Body of pancreas (tissue), 4 donors: ENCODE measurements at regions not wholly inside any gene's neighbourhood (a gene's known extent, or its start where the extent isn't known, plus 50 kb on each side); places are given as distances from the start of the nearest gene placed in this dataset.

Source experiments
- ATAC-seq: fragments of 150-250 bp; one replicate; pipeline ENCODE4 v1.9.1; 2016
- DNase-seq, 4 donors: peaks; one replicate each; pipeline ENCODE4 v3.0.0-alpha.2; 2019
- H3K27ac ChIP-seq, 4 donors: fragments of 200-600 bp; sonication (generic); 1 replicate in 3 of 4; 2 replicates in 1 of 4; pipeline versions ENCODE4 v1.5.1 to v1.6.1; 2016 to 2019; ENCODE audit warnings: mild to moderate bottlenecking in 1 of 4, mixed read lengths in 1 of 4, moderate library complexity in 1 of 4
- H3K27me3 ChIP-seq, 2 donors: fragments of 200-600 bp; sonication (generic); one replicate each; pipeline ENCODE4 v1.6.0; 2016; ENCODE audit warnings: mild to moderate bottlenecking in 1 of 2
- H3K36me3 ChIP-seq, 2 donors: fragments of 200-600 bp; sonication (generic); replicated peaks in 1 of 2; 2 replicates each; pipeline ENCODE4 v1.5.1; 2016; ENCODE audit warnings: low read depth in 2 of 2; ENCODE audit not compliant: insufficient read depth in 1 of 2
- H3K4me1 ChIP-seq: fragments of 200-600 bp; sonication (generic); one replicate; pipeline ENCODE4 v1.6.0; 2016
- H3K4me3 ChIP-seq, 2 donors: fragments of 200-600 bp; sonication (generic); 1 replicate in 1 of 2; 2 replicates in 1 of 2; pipeline ENCODE4 v1.5.1; 2016 to 2019
- H3K9me3 ChIP-seq, 3 donors: fragments of 200-600 bp; sonication (generic); 1 replicate in 2 of 3; 2 replicates in 1 of 3; pipeline ENCODE4 v1.5.1; 2016
- POLR2A ChIP-seq, 3 donors: fragments of 450-650 bp; IDR thresholded peaks; one replicate each; pipeline ENCODE4 v1.6.1; 2016; ENCODE audit warnings: antibody characterized with exemption in 3 of 3, mild to moderate bottlenecking in 2 of 3
- WGBS, 2 donors: methylation state at CpG; one replicate each; pipeline ENCODE4 v1.1.5; 2017; 5-methylcytosine and 5-hydroxymethylcytosine counted together
- intact Hi-C: fragments of 100-400 bp; cut with DNase I; formaldehyde crosslinking; loops from one replicate; pipeline ENCODE4 v1.15.1; 2023
- TF ChIP-seq, protein P1 (sequence below), 7 experiments: fragments of 450-650 bp in 4 of 7; fragments of 200-600 bp in 3 of 7; sonication (generic) in 3 of 7; IDR thresholded peaks; one replicate each; pipeline ENCODE4 v1.5.1; 2016 to 2019; ENCODE audit warnings: antibody characterized with exemption in 7 of 7

DNA sequence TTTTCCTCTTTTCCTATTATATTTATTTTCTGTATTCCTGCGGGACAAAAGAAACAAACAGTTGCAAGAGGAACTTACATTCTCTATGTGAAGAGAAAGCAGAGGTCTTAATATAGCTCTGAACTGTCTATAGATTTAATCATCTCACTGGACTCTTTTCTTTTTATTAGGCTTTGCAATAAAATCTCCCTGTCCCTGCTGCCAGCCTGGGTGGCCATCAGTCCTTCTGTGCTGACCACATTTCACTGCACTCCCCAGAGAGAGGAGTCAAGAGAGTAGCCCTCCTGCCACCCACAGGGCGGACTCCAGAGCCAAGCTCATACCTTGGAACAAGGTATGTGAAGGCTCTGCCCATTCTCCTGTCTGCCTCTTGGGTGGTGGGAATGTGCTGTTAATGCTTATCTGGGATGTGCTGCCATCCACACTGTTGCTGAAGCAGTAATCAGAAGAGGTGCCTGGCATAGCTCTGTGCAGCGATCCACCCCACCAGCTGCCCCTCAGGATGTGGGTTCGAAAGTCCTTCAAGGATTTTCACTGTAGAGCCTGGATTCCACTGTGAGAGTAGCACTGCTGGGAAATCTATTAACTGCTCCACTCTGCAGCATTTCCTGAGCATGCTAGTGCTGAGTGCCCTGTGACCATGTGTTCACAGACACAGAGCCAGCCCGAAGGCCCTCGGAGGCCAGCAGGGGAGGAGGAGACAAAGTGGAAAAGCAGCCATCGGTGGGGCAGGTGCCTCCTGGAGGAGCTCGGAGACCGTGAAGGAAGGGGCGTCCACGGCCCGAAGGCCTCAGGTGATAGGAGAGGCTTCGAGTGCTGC lies 334.6 kb downstream of the MED10 start:
- ATAC-seq (no peak), DNase-seq (no peak)
- H3K27me3 ChIP-seq = peaks cover 0 to 3% of the 10 kb centered on the region in 2 donors
- H3K36me3 ChIP-seq = no peaks in the 10 kb centered on the region
- no peaks in the 10 kb centered on the region for H3K4me1 ChIP-seq
- no peak overlapping the region for H3K4me3 ChIP-seq
- WGBS, 2 donors = 62 to 66% methylated on average over 12 to 13 of the region's 13 CpGs
- H3K27ac ChIP-seq = no peak overlapping the region
- intact Hi-C loops = no loop called here
- TF ChIP-seq, protein P1, sequence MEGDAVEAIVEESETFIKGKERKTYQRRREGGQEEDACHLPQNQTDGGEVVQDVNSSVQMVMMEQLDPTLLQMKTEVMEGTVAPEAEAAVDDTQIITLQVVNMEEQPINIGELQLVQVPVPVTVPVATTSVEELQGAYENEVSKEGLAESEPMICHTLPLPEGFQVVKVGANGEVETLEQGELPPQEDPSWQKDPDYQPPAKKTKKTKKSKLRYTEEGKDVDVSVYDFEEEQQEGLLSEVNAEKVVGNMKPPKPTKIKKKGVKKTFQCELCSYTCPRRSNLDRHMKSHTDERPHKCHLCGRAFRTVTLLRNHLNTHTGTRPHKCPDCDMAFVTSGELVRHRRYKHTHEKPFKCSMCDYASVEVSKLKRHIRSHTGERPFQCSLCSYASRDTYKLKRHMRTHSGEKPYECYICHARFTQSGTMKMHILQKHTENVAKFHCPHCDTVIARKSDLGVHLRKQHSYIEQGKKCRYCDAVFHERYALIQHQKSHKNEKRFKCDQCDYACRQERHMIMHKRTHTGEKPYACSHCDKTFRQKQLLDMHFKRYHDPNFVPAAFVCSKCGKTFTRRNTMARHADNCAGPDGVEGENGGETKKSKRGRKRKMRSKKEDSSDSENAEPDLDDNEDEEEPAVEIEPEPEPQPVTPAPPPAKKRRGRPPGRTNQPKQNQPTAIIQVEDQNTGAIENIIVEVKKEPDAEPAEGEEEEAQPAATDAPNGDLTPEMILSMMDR (IDR thresholded peaks at IDR 0.05) = no peak
- no peak for TF ChIP-seq POLR2A (IDR thresholded peaks at IDR 0.05)
- no peaks in the 10 kb centered on the region for H3K9me3 ChIP-seq

DNA sequence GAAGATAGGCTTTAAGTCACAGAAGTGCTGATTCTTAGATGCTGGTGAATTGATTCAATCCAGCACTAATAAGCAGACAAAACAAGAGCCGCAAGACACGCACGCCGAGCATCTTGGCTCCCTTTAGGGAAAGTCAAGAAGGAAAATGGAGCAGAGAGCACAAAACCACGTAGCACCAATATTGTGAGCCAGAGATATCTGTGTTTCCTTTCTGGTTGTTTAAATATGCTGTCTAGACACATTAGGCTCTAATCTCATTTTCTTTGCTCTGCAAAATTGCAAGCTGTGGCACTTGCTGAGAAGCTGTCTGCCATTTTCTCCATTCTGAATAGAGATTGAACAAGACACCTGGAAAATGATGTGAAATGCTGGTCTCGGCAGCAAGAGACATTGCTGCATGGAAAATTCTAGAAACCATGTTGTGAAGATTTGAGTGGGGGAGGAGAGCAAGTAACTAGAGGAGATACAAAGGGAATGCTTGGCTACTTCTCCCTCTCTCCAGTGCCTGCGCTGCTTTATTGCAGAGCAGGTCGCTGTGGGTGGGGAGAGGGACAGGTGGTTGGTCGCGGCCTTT lies 336.3 kb downstream of the MED10 start:
- Histone ChIP-seq H3K4me1 (no peaks in the 10 kb centered on the region), H3K9me3 (no peaks in the 10 kb centered on the region), H3K36me3 (no peaks in the 10 kb centered on the region), H3K27ac (no peak overlapping the region), H3K27me3 (peaks cover 0 to 3% of the 10 kb centered on the region in 2 donors), H3K4me3 (no peak overlapping the region)
- intact Hi-C loops = no loop called here
- ATAC-seq (no peak), DNase-seq (no peak)
- 59 to 62% methylated on average over 10 of the region's 10 CpGs for WGBS, 2 donors
- TF ChIP-seq, protein P1 (IDR thresholded peaks at IDR 0.05) = no peak
- no peak for TF ChIP-seq POLR2A (IDR thresholded peaks at IDR 0.05)

DNA sequence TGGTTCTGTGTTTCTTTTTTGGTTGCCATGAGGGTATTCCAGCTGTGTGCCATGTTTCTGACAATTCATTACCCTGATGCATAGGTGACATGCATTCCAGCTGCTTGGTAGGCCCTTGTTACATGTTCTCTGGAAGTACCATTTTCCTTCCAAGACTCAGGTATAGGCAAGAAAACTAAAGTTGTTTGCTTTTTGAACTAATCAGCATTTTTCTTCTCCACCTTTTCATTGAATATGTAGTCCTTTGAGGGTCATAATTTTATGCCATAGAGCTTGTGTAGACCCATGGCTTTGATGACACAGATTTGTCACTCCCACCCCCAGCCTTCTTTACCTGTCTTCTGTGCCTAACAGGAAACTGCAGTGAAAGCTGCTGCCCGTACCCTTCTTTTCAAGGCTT lies 339.2 kb downstream of the MED10 start:
- Histone ChIP-seq H3K36me3 (no peaks in the 10 kb centered on the region), H3K27ac (no peak overlapping the region), H3K9me3 (no peaks in the 10 kb centered on the region), H3K27me3 (peaks cover 0 to 3% of the 10 kb centered on the region in 2 donors), H3K4me1 (no peaks in the 10 kb centered on the region), H3K4me3 (no peak overlapping the region)
- WGBS, 2 donors = 68 to 81% methylated on average over 1 of the region's 1 CpG
- TF ChIP-seq, protein P1 (IDR thresholded peaks at IDR 0.05) = no peak
- no peak for TF ChIP-seq POLR2A (IDR thresholded peaks at IDR 0.05)
- no peak for DNase-seq
- intact Hi-C loops = no loop called here
- ATAC-seq = no peak

DNA sequence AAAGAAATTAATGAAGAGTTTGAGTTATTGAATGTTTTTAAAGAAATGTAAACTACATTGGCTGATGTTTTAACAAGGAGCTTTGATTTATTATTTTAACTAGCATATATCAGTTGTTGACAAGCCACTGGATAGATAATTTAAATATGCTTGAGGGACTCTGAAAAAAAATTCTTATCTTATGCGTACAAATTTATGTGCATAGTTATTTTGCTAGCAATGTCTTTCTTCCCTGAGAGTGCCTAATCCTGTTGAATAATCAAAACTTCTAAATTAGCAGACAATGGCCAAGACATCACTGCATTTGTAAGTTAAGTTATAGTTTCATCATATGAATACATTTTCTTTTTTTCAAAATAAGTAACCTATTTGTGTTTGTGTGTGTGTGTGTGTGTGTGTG lies 342.3 kb downstream of the MED10 start:
- TF ChIP-seq, protein P1 (IDR thresholded peaks at IDR 0.05) = no peak
- no peak for TF ChIP-seq POLR2A (IDR thresholded peaks at IDR 0.05)
- Histone ChIP-seq H3K27me3 (no peaks in the 10 kb centered on the region), H3K9me3 (no peaks in the 10 kb centered on the region), H3K27ac (no peak overlapping the region), H3K36me3 (no peaks in the 10 kb centered on the region), H3K4me1 (no peaks in the 10 kb centered on the region), H3K4me3 (no peak overlapping the region)
- intact Hi-C loops = no loop called here
- ATAC-seq = no peak
- no peak for DNase-seq
- WGBS, 2 donors = 57 to 65% methylated on average over 1 of the region's 1 CpG
